GM18907 (cell line): ENCODE measurements at regions not wholly inside any gene's neighbourhood (a gene's known extent, or its start where the extent isn't known, plus 50 kb on each side); places are given as distances from the start of the nearest gene placed in this dataset.

Source experiments
- ATAC-seq: cut with Tn5 transposase; IDR thresholded peaks from one replicate; pipeline ENCODE4 v1.9.1; 2021; ENCODE audit warnings: mild to moderate bottlenecking, moderate library complexity; ENCODE audit not compliant: unreplicated experiment

DNA sequence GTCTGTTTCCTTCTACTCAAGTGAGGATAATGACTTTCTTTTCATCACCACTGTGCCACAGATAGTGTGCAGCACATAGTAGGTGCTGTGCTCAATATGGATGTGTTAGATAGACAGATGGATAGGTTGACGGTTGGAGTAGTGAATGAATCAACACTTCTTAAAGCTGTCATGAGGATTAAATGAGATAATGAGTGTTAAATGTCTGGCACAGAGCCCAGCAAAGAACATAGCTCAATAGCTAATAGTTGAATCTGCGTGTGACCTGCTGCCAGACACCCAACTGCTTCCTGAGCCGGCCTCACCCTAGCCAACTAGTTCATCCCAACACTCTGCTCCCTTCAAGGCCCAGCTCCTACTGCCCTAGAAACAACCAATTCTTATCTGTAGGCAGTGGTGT, 67.7 kb upstream of the PJA1 start:
- no peak for ATAC-seq

DNA sequence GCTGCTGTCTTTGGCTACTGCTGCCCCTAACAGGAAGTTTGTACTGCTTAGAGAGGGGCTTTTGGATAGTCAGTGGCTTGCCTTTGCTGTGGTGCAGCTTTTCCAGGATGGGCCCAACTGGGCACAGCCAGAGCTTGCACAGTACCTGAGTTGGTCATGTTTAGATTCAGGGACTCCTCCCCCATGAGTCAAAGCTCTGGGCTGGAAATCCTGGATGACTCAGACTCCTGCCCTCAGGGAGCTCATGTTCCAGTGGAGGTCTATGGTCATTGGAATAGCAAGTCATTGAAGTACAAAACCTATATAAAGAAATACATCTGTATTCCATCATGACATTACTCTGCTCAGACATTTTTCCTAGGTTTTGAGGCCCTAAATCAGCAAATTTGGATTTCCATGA, 66.7 kb upstream of the PJA1 start:
- ATAC-seq = no peak

DNA sequence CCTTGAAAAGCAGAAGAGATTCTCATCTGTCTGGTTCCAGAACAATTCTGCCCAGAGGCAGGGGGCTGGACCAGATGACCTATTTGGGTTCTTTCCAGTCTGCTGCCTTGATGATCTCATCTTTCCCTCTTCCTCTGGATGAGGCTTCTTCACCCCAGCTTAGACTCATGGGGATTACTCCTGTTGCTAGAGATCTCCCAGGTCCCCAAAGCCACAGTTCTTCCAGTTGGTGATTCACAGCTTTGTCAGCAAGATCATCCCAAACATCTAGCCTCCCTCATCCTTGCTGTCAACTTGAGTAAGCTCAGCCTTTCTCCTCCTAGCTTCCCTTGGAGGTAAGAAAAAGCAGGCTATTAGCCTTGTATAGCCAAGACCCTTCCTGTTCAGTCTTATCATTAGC, 64.2 kb upstream of the PJA1 start:
- no peak for ATAC-seq

DNA sequence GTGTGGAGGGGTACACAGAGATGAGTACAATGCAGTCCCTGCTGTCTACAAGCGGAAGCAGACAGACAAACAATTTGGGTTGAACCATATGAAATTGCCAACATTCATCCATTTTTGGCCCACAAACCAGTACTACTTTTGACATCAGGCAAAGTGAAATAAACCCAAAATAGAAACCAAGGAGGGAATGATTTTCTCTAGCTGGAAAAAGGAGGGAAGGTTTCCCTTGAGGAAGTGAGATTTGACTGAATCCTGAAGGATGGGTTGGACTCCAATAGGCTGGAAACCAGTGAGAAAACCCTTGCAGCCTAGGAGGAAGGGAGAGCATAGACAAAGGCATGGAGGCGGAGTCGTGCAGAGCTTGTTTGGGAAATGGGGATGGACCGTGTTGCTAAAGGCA, 63.5 kb upstream of the PJA1 start:
- no peak for ATAC-seq

DNA sequence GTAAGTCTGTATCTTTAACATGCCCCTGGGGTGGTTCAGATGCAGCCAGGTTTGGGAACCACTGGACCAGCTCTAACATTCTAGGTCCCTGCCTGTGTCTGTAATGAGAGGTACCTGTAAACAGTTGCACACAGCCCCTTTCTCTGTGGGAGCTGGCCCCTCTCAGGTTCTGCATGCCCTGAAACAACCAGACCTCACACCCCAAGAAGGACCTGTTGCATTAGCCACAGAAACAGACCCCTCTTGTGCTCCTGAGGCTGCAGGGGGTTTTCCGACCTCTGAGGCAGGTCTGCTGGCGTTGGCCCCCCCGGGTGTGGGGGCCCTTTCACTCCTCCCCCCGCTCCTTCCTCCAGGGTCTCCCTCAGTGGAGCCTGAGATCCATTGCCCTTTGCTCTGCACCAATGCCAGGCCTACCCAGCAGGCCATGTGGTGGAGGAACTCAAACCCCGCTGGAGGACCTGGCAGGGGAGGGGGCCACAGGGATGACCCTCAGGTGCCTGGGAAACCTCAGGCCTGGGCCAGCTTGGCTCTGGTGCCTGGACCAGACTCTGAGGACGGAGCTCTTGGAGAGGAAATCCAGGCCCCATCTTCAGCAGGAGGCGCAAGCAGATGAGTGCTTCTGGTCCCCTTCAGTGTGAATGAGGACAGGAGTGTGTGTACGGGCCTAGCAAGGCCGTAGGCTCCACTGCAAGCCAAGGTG, 61.4 kb upstream of the PJA1 start:
- ATAC-seq = no peak

DNA sequence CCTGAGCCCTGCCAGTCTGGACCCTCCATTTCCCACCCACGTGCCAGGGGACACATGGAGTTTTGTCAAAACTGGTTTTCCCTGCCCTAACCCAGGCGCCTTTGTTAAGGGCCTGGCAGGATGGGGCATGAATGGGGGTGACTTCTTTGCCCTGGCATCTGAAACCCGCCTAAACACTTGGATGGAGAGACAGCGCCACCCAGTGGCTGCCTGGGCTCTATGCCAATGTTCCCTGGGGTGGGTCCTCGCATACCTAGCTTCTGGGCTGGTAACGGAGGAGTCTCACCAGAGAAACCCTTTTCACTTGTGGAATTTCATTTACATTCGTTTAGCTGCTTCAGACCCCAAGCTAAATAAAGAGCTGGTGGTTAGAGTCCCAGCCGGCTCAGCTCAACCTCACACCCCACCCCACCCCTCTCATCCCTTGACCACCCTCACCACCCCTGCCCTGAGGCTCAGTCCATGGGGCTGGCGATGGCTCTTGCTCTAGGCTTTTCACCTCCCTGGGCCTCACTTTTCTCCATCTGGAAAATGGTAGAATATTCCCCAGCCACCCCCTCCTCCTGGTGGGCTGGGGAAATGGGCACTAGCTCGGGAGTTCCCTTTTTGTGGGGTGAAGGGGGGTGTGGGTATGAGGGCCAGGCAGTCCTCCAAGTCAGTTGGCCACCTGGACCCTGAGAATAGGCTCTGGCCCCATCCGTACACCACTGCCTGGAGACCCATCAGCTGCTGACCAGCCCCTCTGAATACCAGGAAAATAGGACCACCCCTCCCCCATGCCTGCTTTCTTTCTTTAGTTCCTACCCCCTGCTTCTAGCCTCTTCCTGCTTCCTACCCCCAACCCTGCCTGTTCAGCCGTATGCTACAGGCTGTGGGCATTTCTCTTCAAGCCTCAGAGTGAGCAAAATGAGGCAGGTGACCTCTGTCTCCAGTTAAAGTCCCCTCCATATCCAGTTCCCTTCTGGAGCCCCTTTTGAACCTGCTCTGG, 57.1 kb upstream of the PJA1 start:
- ATAC-seq = peak; percentile 68

DNA sequence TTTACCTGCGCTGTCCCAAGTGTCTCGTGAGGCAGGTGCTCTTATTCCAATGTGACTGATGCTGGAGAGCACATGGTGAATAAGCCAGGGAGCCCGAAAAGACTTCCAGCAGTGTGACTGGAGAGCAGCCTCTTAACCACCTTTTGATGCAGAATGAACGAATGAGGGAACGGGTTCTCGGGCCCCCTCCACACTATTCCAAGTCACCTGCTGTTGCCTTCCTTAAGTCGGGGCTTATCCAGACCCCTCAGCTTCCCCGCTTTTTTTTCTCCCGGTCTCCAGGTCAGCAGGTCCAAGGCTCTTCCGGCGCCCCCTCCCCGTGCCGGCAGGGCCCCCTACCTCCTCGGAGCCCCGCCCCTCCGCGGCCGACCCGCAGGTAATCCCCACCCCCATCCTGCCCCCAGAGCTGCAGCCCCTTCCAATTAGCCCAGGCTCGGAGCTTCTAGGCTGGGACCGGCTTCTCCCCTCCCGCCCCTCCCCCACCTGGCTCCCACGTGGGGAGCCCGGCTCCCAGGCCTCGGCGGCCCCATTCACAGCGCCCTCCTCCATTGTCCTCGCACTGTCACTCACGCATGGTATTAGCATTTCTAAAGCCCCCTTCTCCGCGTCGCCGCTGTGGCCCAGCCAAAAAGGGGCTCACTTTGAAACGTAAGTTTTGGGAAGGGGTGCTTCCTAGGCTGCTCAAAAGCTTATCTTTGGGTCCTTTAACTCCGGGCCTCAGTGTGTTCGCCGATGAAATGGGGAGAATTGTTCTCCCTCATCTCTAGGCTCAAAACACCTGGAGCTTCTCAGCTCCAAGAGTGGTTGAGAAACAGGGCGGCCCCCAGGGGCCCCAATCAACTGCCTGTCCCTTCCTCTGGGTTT, 56.2 kb upstream of the PJA1 start:
- ATAC-seq = peak; percentile 6

DNA sequence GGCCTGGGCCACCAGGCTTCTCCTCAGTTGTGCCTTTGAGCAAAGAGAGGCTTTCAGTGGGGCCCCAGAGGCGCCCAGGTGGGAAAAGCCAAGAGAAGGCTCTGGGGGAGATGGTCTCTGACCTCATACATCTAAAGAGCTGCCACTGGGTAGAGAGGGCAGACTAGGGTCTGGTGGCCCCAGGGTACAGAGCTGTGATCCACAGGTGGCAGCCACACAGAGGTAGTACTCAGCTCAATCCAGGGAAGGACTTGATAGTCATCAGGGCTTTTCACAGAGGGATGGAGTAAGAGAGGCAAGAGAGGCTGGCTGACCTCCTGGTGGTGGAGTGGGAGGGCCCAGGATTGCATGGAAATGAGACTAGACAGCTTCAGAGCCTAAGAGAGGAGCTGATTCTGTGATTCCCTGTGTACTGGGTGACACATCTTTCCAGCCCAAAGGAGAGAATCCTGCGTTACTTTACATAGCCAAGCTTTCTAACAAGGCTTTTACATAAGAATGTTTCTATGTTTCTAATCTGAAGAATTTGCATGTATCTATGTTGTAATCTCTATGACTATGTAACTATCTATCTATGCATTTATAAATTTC, 53.2 kb upstream of the PJA1 start:
- no peak for ATAC-seq

DNA sequence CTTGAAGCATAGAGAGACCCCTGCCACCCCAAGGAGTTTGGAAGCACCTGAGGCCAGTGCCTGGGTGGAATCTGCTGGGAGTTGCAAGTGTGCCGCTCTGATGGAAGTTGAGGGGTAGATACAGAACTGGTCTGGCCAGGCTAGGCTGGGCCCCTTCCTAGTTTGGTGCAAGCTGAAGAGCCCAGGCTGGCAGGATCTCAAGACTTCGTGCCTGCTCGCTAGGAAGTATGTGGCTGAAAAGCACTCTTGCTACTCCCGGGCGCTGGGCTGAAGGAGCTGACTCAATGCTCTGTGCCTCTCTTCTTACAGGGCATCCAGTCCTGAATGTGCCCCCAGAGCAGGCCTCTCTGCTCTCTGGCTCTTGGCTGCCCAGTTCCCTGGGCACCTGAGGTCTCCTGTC, 51.7 kb upstream of the PJA1 start:
- ATAC-seq = no peak

DNA sequence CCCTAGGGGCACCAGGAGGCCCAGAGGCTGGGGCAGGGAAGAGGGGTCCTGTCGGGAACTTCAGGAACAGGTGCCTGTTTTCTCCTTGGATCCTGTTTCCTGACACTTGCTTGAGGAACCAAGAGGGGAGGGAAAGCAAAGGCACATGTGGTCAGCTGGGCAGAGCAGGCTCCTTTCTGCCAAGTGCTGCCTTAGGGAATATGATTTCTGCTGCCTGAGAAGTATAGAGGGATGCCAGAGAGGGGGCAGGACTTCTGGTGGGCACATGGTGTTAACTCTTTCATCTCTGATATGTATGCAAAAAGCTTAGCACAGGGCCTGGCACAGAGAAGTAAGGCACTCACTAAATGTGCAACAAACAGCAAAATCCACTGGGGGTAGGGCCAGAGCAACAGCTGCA, 51.2 kb upstream of the PJA1 start:
- ATAC-seq = no peak

DNA sequence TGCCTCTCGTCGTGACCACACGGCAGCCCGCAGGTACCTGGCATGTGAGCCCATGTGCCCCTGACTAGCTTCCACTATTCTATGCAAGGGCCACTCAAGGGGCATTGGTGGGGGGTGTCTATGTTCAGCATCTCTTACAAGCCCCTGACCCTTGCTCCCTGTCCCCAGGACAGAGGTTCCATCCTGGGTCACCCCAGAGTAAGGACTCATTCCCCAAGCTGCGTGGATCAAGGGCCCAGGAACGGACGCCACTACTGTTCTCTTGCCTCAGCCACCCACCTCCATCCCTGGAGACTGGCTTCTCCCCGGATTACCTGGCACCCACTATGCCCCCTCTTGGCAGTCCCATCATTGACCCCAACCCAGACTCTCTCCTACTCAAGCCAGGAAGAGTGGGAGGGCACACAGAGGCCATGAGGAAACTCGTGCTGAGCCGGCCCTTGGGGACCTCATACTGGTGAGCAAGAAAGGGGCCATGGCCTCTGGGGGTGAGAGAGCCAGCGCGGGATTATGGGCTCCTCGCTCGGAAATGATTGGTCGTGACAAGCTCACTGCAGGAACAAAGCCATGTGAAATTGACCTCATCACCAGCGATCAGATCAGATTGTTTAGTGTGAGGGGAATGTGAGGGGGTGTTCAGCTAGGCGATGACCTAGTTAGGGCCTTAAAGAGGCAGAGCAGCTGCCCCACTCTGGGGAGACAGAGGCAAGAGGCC, 50.1 kb upstream of the PJA1 start:
- ATAC-seq = no peak
